ENCODE measurements at regions not wholly inside any gene's neighbourhood (a gene's known extent, or its start where the extent isn't known, plus 50 kb on each side); places are given as distances from the start of the nearest gene placed in this dataset.

GRCh38 chr22:48210198-48210580, 1447.7 kb downstream of the TBC1D22A start:
- H3K4me3 ChIP-seq (ENCODE audit: low read depth, low read length) = no peak overlapping the region
- no peak for TF ChIP-seq CTCF (IDR thresholded peaks at IDR 0.05; ENCODE audit: borderline replicate concordance, insufficient read depth, low read depth, low read length)

- no peak for TF ChIP-seq CTCF (IDR thresholded peaks at IDR 0.05; ENCODE audit: borderline replicate concordance, insufficient read depth, low read depth, low read length)
- no peak overlapping the region for H3K4me3 ChIP-seq (ENCODE audit: low read depth, low read length)
Observed at GRCh38 chr22:48209473-48210197, 1447.2 kb downstream of the TBC1D22A start.

GRCh38 chr22:48208894-48209293, 1446.4 kb downstream of the TBC1D22A start:
- H3K4me3 ChIP-seq (ENCODE audit: low read depth, low read length) = no peak overlapping the region
- no peak for TF ChIP-seq CTCF (IDR thresholded peaks at IDR 0.05; ENCODE audit: borderline replicate concordance, insufficient read depth, low read depth, low read length)

- no peak for TF ChIP-seq CTCF (IDR thresholded peaks at IDR 0.05; ENCODE audit: borderline replicate concordance, insufficient read depth, low read depth, low read length)
- no peak overlapping the region for H3K4me3 ChIP-seq (ENCODE audit: low read depth, low read length)
Observed at GRCh38 chr22:48207919-48208535, 1445.6 kb downstream of the TBC1D22A start.

- TF ChIP-seq CTCF (IDR thresholded peaks at IDR 0.05; ENCODE audit: borderline replicate concordance, insufficient read depth, low read depth, low read length) = no peak
- no peak overlapping the region for H3K4me3 ChIP-seq (ENCODE audit: low read depth, low read length)
Observed at GRCh38 chr22:48205790-48206189, 1443.3 kb downstream of the TBC1D22A start.

GRCh38 chr22:48205161-48205560, 1442.7 kb downstream of the TBC1D22A start:
- H3K4me3 ChIP-seq (ENCODE audit: low read depth, low read length) = no peak overlapping the region
- TF ChIP-seq CTCF (IDR thresholded peaks at IDR 0.05; ENCODE audit: borderline replicate concordance, insufficient read depth, low read depth, low read length) = no peak

- no peak for TF ChIP-seq CTCF (IDR thresholded peaks at IDR 0.05; ENCODE audit: borderline replicate concordance, insufficient read depth, low read depth, low read length)
Observed at GRCh38 chr22:48204296-48204695, 1441.8 kb downstream of the TBC1D22A start.

More at GRCh38 chr22:48204296-48204695, 1441.8 kb downstream of the TBC1D22A start:
- no peak overlapping the region for H3K4me3 ChIP-seq (ENCODE audit: low read depth, low read length)
